B cell (primary cell): ENCODE measurements at regions not wholly inside any gene's neighbourhood (a gene's known extent, or its start where the extent isn't known, plus 50 kb on each side); places are given as distances from the start of the nearest gene placed in this dataset.

Experiments used
- ATAC-seq: fragments of 200-7000 bp; cut with Tn5 transposase; one replicate; pipeline ENCODE4 v1.10.0; 2021; ENCODE audit warnings: low read depth, mild to moderate bottlenecking, moderate number of reproducible peaks, moderate library complexity
- CTCF ChIA-PET: fragments of 350-600 bp; sonication (Branson Sonifier 250); formaldehyde crosslinking; loops from one replicate; lab custom pipeline; 2021; ENCODE audit warnings: antibody characterized with exemption, inconsistent platforms; lab: Charles Lee
- POLR2A ChIA-PET: fragments of 350-600 bp; sonication (Branson Sonifier 250); formaldehyde crosslinking; loops from one replicate; lab custom pipeline; 2021; ENCODE audit warnings: antibody characterized with exemption; lab: Charles Lee
- DNase-seq: peaks from one replicate; pipeline ENCODE4 v3.0.0; 2013
- H2AFZ ChIP-seq: 2 replicates; pipeline ENCODE4 v1.6.1; 2012; ENCODE audit warnings: mild to moderate bottlenecking, low read depth, low read length; ENCODE audit not compliant: insufficient read depth, poor library complexity, severe bottlenecking
- H3K27ac ChIP-seq, 2 donors: 1 replicate in 1 of 2; 2 replicates in 1 of 2; pipeline ENCODE4 v1.5.1; 2012 to 2013; ENCODE audit warnings: low read length in 2 of 2, mild to moderate bottlenecking in 2 of 2, moderate library complexity in 1 of 2
- H3K27me3 ChIP-seq, 4 experiments: fragments of 200-600 bp in 1 of 4; sonication (generic) in 1 of 4; replicated peaks in 1 of 4; 1 replicate in 2 of 4; 2 replicates in 2 of 4; pipeline versions ENCODE4 v1.6.1 to v1.7.0; 2013 to 2016; ENCODE audit warnings: low read length in 3 of 4, mild to moderate bottlenecking in 2 of 4, mixed read lengths in 1 of 4, moderate library complexity in 1 of 4; ENCODE audit not compliant: insufficient read depth in 4 of 4, control insufficient read depth in 3 of 4; ENCODE audit errors: control extremely low read depth in 1 of 4
- H3K36me3 ChIP-seq, 2 experiments: replicated peaks in 1 of 2; 1 replicate in 1 of 2; 2 replicates in 1 of 2; pipeline versions ENCODE4 v1.6.1 to v1.7.1; 2013; ENCODE audit warnings: low read length in 1 of 2; ENCODE audit not compliant: insufficient read depth in 2 of 2, control insufficient read depth in 1 of 2; ENCODE audit errors: control extremely low read depth in 1 of 2, extremely low read depth in 1 of 2
- H3K4me1 ChIP-seq, 2 donors: fragments of 200-600 bp in 1 of 2; sonication (generic) in 1 of 2; 1 replicate in 1 of 2; 2 replicates in 1 of 2; pipeline versions ENCODE4 v1.5.1 to v1.6.1; 2013 to 2017; ENCODE audit warnings: low read length in 2 of 2; ENCODE audit not compliant: control insufficient read depth in 2 of 2, insufficient read depth in 2 of 2
- H3K4me2 ChIP-seq: replicated peaks from 2 replicates; pipeline ENCODE3; 2012; ENCODE audit warnings: mild to moderate bottlenecking, low read depth, low read length; ENCODE audit not compliant: poor library complexity, severe bottlenecking
- H3K4me3 ChIP-seq, 5 experiments: fragments of 200-600 bp in 1 of 5; sonication (generic) in 1 of 5; 1 replicate in 3 of 5; 2 replicates in 2 of 5; pipeline versions ENCODE4 v1.5.1 to v1.7.0; 2011 to 2016; ENCODE audit warnings: low read length in 4 of 5, mild to moderate bottlenecking in 4 of 5, low read depth in 2 of 5, control low read depth in 1 of 5, moderate library complexity in 1 of 5; ENCODE audit not compliant: insufficient read depth in 1 of 5; ENCODE audit errors: control extremely low read depth in 1 of 5, extremely low read depth in 1 of 5
- H3K79me2 ChIP-seq: fragments of 200-600 bp; sonication (generic); one replicate; pipeline ENCODE4 v1.6.0; 2016; ENCODE audit warnings: low read length; ENCODE audit not compliant: control insufficient read depth, insufficient read depth
- H3K9ac ChIP-seq: fragments of 200-600 bp; sonication (generic); 2 replicates; pipeline ENCODE4 v1.6.1; 2017; ENCODE audit warnings: mild to moderate bottlenecking, low read length, moderate library complexity
- H3K9me3 ChIP-seq, 3 donors: one replicate each; pipeline versions ENCODE4 v1.6.1 to v1.7.1; 2013; ENCODE audit warnings: low read length in 2 of 3; ENCODE audit not compliant: control insufficient read depth in 2 of 3, insufficient read depth in 1 of 3; ENCODE audit errors: control extremely low read depth in 1 of 3
- H4K20me1 ChIP-seq: 2 replicates; pipeline ENCODE4 v1.6.0; 2012; ENCODE audit warnings: mild to moderate bottlenecking, low read length; ENCODE audit not compliant: insufficient read depth, control insufficient read depth, poor library complexity, severe bottlenecking
- H3K27ac Mint-ChIP-seq: one replicate; pipeline ENCODE4 v1.8.0; 2021; ENCODE audit warnings: mixed read lengths
- H3K27me3 Mint-ChIP-seq: one replicate; pipeline ENCODE4 v1.8.0; 2021; ENCODE audit warnings: mixed read lengths
- H3K4me1 Mint-ChIP-seq: one replicate; pipeline ENCODE4 v1.8.0; 2021; ENCODE audit warnings: mixed read lengths
- H3K4me3 Mint-ChIP-seq: one replicate; pipeline ENCODE4 v1.8.0; 2021; ENCODE audit warnings: mixed read lengths
- H3K9me3 Mint-ChIP-seq: one replicate; pipeline ENCODE4 v1.8.0; 2022; ENCODE audit warnings: mixed read lengths; ENCODE audit not compliant: insufficient read depth
- EZH2 ChIP-seq: IDR thresholded peaks from 2 replicates; pipeline ENCODE4 v1.6.1; 2012; ENCODE audit warnings: borderline replicate concordance, low read depth, mild to moderate bottlenecking, moderate library complexity, low read length; ENCODE audit not compliant: insufficient read depth, poor library complexity, severe bottlenecking
- WGBS: methylation state at CpG from one replicate; pipeline ENCODE4 v1.1.5; 2013; ENCODE audit warnings: missing lambda C conversion rate; ENCODE audit not compliant: insufficient coverage; 5-methylcytosine and 5-hydroxymethylcytosine counted together
- intact Hi-C: fragments of 100-400 bp; cut with micrococcal nuclease; formaldehyde crosslinking; loops from one replicate; pipeline ENCODE4 v1.10.0; 2022
- TF ChIP-seq, protein P1 (sequence below): fragments of 200-600 bp; IDR thresholded peaks from one replicate; pipeline ENCODE4 v1.8.0; 2022; ENCODE audit warnings: antibody characterized with exemption, mild to moderate bottlenecking

GRCh38 chr3:81998139-81998755 is 236.8 kb upstream of the GBE1 start:
- H2AFZ ChIP-seq, result no peak overlapping the region
- H3K36me3 ChIP-seq, result no peaks in the 10 kb centered on the region
- no peak overlapping the region for H3K4me3 Mint-ChIP-seq
- no peaks in the 10 kb centered on the region for H3K4me1 Mint-ChIP-seq
- intact Hi-C loops, result no loop called here
- no peaks in the 10 kb centered on the region for H4K20me1 ChIP-seq
- no peak for ATAC-seq
- H3K27me3 ChIP-seq, result no peaks in the 10 kb centered on the region
- ChIA-PET POLR2A (no interaction called here), CTCF (no interaction called here)
- WGBS, result 100% methylated on average over 1 of the region's 2 CpGs
- H3K9ac ChIP-seq, result no peak overlapping the region
- DNase-seq, result no peak
- H3K27me3 Mint-ChIP-seq, result no peaks in the 10 kb centered on the region
- peaks cover 4% of the 10 kb centered on the region for H3K9me3 Mint-ChIP-seq
- no peak overlapping the region for H3K27ac Mint-ChIP-seq
- TF ChIP-seq, protein P1, sequence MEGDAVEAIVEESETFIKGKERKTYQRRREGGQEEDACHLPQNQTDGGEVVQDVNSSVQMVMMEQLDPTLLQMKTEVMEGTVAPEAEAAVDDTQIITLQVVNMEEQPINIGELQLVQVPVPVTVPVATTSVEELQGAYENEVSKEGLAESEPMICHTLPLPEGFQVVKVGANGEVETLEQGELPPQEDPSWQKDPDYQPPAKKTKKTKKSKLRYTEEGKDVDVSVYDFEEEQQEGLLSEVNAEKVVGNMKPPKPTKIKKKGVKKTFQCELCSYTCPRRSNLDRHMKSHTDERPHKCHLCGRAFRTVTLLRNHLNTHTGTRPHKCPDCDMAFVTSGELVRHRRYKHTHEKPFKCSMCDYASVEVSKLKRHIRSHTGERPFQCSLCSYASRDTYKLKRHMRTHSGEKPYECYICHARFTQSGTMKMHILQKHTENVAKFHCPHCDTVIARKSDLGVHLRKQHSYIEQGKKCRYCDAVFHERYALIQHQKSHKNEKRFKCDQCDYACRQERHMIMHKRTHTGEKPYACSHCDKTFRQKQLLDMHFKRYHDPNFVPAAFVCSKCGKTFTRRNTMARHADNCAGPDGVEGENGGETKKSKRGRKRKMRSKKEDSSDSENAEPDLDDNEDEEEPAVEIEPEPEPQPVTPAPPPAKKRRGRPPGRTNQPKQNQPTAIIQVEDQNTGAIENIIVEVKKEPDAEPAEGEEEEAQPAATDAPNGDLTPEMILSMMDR, result no peak
- TF ChIP-seq EZH2, result no peak
- H3K4me1 ChIP-seq, result no peaks in the 10 kb centered on the region
- H3K4me2 ChIP-seq, result no peak overlapping the region
- H3K4me3 ChIP-seq, result no peak overlapping the region
- no peaks in the 10 kb centered on the region for H3K79me2 ChIP-seq
- H3K27ac ChIP-seq, result no peak overlapping the region
- H3K9me3 ChIP-seq, result no peaks in the 10 kb centered on the region

DNA sequence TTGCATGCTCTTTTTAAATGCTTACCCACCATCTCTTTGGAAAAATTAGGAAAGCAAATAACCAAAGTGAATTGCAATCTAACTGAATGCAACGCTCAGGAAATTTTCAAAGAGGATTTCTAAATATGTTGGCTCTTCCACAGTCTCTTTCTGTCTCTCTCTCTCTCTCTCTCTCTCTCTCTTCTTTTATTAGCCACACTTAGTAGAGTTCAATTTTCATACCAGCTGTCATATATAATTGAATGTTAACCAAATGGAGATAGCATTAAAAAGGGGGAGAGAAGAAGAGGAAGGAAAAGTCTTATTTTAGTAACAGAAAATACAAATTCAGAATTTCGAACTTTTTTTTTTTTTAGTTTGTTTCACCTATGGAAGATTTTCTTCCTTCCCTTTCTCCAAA is 235.9 kb upstream of the GBE1 start:
- ChIA-PET CTCF (no interaction called here), POLR2A (no interaction called here)
- DNase-seq (no peak), ATAC-seq (no peak)
- Histone ChIP-seq H3K4me1 (no peaks in the 10 kb centered on the region), H3K4me2 (no peak overlapping the region), H3K36me3 (no peaks in the 10 kb centered on the region), H3K9ac (no peak overlapping the region), H3K4me3 (no peak overlapping the region), H3K79me2 (no peaks in the 10 kb centered on the region), H3K27ac (no peak overlapping the region), H3K9me3 (no peaks in the 10 kb centered on the region), H4K20me1 (no peaks in the 10 kb centered on the region), H2AFZ (no peak overlapping the region), H3K27me3 (no peaks in the 10 kb centered on the region)
- H3K27ac Mint-ChIP-seq, result no peak overlapping the region
- no peak overlapping the region for H3K4me3 Mint-ChIP-seq
- TF ChIP-seq, protein P1, result no peak
- TF ChIP-seq EZH2, result no peak
- intact Hi-C loops, result no loop called here
- no peaks in the 10 kb centered on the region for H3K4me1 Mint-ChIP-seq
- H3K27me3 Mint-ChIP-seq, result no peaks in the 10 kb centered on the region
- H3K9me3 Mint-ChIP-seq, result peaks cover 4% of the 10 kb centered on the region
- WGBS, result 100% methylated on average over 1 of the region's 2 CpGs
